GM12865 (cell line): ENCODE measurements at regions not wholly inside any gene's neighbourhood (a gene's known extent, or its start where the extent isn't known, plus 50 kb on each side); places are given as distances from the start of the nearest gene placed in this dataset.

ENCODE experiments used
- DNase-seq: peaks from one replicate; pipeline ENCODE4 v3.0.0; 2010; ENCODE audit warnings: low read depth
- H3K4me3 ChIP-seq: 2 replicates; pipeline ENCODE4 v1.5.1; 2011; ENCODE audit warnings: mild to moderate bottlenecking, low read depth, low read length, control low read depth
- CTCF ChIP-seq: IDR thresholded peaks from 2 replicates; pipeline ENCODE4 v1.5.1; 2011; ENCODE audit warnings: low read length, control low read depth, low read depth, inconsistent platforms; ENCODE audit not compliant: insufficient read depth; ENCODE audit errors: missing control alignments

DNA sequence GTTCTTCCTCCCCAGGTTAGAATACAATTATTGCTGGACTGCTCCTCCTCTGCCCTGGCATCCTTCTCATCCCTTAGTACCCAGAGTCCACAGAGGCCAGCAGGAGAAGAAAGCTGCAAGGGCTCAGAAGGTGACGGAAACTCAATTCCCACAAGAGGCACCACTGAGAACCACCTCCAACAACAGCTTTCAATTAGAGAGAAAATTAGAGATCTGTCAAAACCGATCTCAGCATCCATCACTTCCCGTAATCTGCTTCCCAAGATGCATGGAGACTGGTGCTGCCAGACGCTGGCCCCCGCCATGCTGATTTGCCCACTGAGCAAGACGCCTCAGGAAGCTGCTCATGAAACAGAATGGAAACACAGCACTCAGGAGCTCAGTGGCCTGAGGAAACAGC lies 135.0 kb upstream of the PRICKLE2 start:
- no peak for TF ChIP-seq CTCF
- no peak for DNase-seq
- no peak overlapping the region for H3K4me3 ChIP-seq

- TF ChIP-seq CTCF: no peak
- no peak for DNase-seq
- no peak overlapping the region for H3K4me3 ChIP-seq
These were observed 134.5 kb upstream of the PRICKLE2 start for GRCh38 chr3:64359735-64360134.

DNA sequence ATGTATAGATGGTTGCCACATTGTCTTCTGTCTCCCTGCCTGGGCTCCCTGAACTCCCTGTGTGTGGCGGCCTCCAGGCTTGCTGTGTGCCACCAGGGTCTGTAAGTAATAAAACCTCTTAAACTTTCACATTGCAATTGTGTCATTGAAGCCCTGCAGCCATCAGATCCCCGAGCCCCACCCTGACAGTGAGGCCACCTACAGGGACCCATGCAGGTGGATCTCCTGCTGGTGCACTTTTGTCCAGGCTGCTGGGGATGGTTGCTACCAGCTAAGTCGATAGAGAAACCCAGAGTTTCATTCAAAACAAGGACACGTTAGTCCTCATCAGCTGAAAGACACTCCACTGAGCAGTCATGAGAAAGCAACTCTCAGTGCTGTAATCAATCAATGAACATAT lies 133.6 kb upstream of the PRICKLE2 start:
- DNase-seq: peak; percentile 43
- no peak overlapping the region for H3K4me3 ChIP-seq
- TF ChIP-seq CTCF: no peak

DNA sequence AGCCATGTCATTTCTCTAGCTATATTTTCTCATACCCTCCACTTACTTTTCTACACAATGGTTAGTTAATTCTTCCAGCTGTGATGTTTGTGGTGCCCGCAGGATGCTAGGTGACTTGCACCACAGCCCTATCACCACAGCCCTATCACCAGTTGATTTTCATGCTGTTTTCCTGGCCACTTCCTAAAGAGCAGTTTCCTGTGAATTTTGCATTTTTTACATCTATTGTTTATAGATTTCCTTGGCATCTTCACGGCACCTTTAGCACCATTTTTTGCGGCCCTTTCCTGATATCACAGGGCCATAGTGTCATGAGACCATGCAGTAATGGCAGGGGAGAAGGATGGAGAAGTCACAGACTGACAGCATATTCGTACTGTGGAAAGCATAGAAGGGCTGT lies 132.9 kb upstream of the PRICKLE2 start:
- no peak for TF ChIP-seq CTCF
- no peak overlapping the region for H3K4me3 ChIP-seq
- no peak for DNase-seq

DNA sequence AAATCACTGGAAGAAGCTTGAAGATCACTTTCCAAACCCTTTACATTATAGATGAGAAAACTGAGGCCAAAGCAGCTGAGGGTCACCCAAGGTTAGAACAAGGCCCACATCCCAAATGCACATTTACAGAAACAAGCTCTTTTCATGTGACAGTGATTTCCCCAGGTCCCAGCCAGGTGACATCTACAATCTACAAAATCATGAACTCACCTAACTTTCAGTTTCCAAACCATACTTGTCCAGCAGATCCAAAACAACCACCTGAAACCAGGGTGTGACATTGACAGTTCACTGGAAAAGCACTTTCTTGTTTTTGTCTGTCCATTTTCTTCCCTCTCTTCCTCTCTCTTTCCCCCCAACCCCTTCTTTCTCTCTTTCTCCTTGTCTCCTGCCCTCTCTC lies 132.2 kb upstream of the PRICKLE2 start:
- no peak for TF ChIP-seq CTCF
- no peak overlapping the region for H3K4me3 ChIP-seq
- DNase-seq: peak; percentile 27

GRCh38 chr3:64355401-64355807 lies 130.1 kb upstream of the PRICKLE2 start:
- no peak overlapping the region for H3K4me3 ChIP-seq
- peak; percentile 30 for DNase-seq
- no peak for TF ChIP-seq CTCF

- DNase-seq: no peak
- H3K4me3 ChIP-seq: no peak overlapping the region
- TF ChIP-seq CTCF: no peak
These were observed 129.7 kb upstream of the PRICKLE2 start for GRCh38 chr3:64354956-64355355.
